ENCODE measurements at regions not wholly inside any gene's neighbourhood (a gene's known extent, or its start where the extent isn't known, plus 50 kb on each side); places are given as distances from the start of the nearest gene placed in this dataset.
"Not testable (repeated sequence)": the region's sequence is repeated elsewhere in the genome, so short reads cannot be mapped to it uniquely, and the experiment has no call there.

- no peaks in the 10 kb centered on the region for H3K79me2 ChIP-seq (ENCODE audit: control insufficient read depth, low read length)
- no peaks in the 10 kb centered on the region for H3F3A ChIP-seq (ENCODE audit: control insufficient read depth, insufficient read depth)
- no peaks in the 10 kb centered on the region for H3K27me3 ChIP-seq (ENCODE audit: control insufficient read depth, low read length)
- H3K9me3 ChIP-seq (ENCODE audit: control insufficient read depth, insufficient read depth, low read length), result no peaks in the 10 kb centered on the region
- no peak for TF ChIP-seq EZH2phosphoT487 (IDR thresholded peaks at IDR 0.05; ENCODE audit: borderline replicate concordance, low read length)
- TF ChIP-seq, protein P1, sequence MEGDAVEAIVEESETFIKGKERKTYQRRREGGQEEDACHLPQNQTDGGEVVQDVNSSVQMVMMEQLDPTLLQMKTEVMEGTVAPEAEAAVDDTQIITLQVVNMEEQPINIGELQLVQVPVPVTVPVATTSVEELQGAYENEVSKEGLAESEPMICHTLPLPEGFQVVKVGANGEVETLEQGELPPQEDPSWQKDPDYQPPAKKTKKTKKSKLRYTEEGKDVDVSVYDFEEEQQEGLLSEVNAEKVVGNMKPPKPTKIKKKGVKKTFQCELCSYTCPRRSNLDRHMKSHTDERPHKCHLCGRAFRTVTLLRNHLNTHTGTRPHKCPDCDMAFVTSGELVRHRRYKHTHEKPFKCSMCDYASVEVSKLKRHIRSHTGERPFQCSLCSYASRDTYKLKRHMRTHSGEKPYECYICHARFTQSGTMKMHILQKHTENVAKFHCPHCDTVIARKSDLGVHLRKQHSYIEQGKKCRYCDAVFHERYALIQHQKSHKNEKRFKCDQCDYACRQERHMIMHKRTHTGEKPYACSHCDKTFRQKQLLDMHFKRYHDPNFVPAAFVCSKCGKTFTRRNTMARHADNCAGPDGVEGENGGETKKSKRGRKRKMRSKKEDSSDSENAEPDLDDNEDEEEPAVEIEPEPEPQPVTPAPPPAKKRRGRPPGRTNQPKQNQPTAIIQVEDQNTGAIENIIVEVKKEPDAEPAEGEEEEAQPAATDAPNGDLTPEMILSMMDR (IDR thresholded peaks at IDR 0.05; ENCODE audit: low read depth, low read length, poor library complexity, severe bottlenecking), result no peak
- H3K9me2 ChIP-seq (replicated peaks; ENCODE audit: control insufficient read depth, low read length), result no peaks in the 10 kb centered on the region
- H4K20me1 ChIP-seq (ENCODE audit: control insufficient read depth, insufficient read depth, low read depth, low read length), result no peaks in the 10 kb centered on the region
- no peak overlapping the region for H3K4me3 ChIP-seq (ENCODE audit: low read length)
- no peak overlapping the region for H3K27ac ChIP-seq (ENCODE audit: low read depth, low read length)
- H3K36me3 ChIP-seq (ENCODE audit: control insufficient read depth, low read length), result no peaks in the 10 kb centered on the region
- no peak overlapping the region for H3K4me2 ChIP-seq (ENCODE audit: low read length)
- no peaks in the 10 kb centered on the region for H3K4me1 ChIP-seq (ENCODE audit: control insufficient read depth, low read length)
Observed at GRCh38 chrX:750812-751211, 120.2 kb downstream of the SHOX start.

- Histone ChIP-seq H3F3A (ENCODE audit: control insufficient read depth, insufficient read depth) (no peaks in the 10 kb centered on the region), H3K36me3 (ENCODE audit: control insufficient read depth, low read length) (no peaks in the 10 kb centered on the region), H3K4me1 (ENCODE audit: control insufficient read depth, low read length) (no peaks in the 10 kb centered on the region), H3K27ac (ENCODE audit: low read depth, low read length) (no peak overlapping the region), H3K9me3 (ENCODE audit: control insufficient read depth, insufficient read depth, low read length) (no peaks in the 10 kb centered on the region), H3K4me3 (ENCODE audit: low read length) (no peak overlapping the region), H3K9me2 (replicated peaks; ENCODE audit: control insufficient read depth, low read length) (no peaks in the 10 kb centered on the region), H3K79me2 (ENCODE audit: control insufficient read depth, low read length) (no peaks in the 10 kb centered on the region), H3K27me3 (ENCODE audit: control insufficient read depth, low read length) (no peaks in the 10 kb centered on the region), H3K4me2 (ENCODE audit: low read length) (no peak overlapping the region), H4K20me1 (ENCODE audit: control insufficient read depth, insufficient read depth, low read depth, low read length) (no peaks in the 10 kb centered on the region)
- TF ChIP-seq, protein P1 (IDR thresholded peaks at IDR 0.05; ENCODE audit: low read depth, low read length, poor library complexity, severe bottlenecking), result no peak
- no peak for TF ChIP-seq EZH2phosphoT487 (IDR thresholded peaks at IDR 0.05; ENCODE audit: borderline replicate concordance, low read length)
Observed at GRCh38 chrX:750263-750662, 119.7 kb downstream of the SHOX start.

DNA sequence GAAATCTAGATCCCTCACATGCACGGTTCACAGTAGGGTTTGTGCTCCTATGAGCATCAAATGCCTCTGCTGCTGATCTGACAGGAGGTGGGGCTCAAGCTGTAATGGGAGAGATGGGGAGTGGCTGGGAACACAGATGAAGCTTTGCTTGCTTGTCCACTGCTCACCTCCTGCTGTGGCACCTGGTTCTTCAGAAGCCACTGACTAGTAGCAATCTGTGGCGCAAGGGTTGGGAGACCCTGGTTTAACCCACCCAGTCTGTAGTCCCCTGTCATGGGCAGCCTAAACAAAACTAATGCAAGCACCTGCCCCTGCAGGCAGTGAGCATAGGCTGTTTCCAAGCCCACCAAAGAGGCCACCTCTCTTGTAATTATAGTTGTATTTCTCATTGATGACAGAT lies 116.6 kb downstream of the SHOX start:
- Histone ChIP-seq H3F3A (ENCODE audit: control insufficient read depth, insufficient read depth) (no peaks in the 10 kb centered on the region), H3K36me3 (ENCODE audit: control insufficient read depth, low read length) (no peaks in the 10 kb centered on the region), H3K9me3 (ENCODE audit: control insufficient read depth, insufficient read depth, low read length) (no peaks in the 10 kb centered on the region), H3K9me2 (replicated peaks; ENCODE audit: control insufficient read depth, low read length) (no peaks in the 10 kb centered on the region), H3K4me3 (ENCODE audit: low read length) (no peak overlapping the region), H3K27ac (ENCODE audit: low read depth, low read length) (no peak overlapping the region), H3K4me1 (ENCODE audit: control insufficient read depth, low read length) (no peaks in the 10 kb centered on the region), H3K79me2 (ENCODE audit: control insufficient read depth, low read length) (no peaks in the 10 kb centered on the region), H3K4me2 (ENCODE audit: low read length) (no peak overlapping the region), H3K27me3 (ENCODE audit: control insufficient read depth, low read length) (no peaks in the 10 kb centered on the region), H4K20me1 (ENCODE audit: control insufficient read depth, insufficient read depth, low read depth, low read length) (no peaks in the 10 kb centered on the region)
- TF ChIP-seq, protein P1 (IDR thresholded peaks at IDR 0.05; ENCODE audit: low read depth, low read length, poor library complexity, severe bottlenecking), result no peak
- no peak for TF ChIP-seq EZH2phosphoT487 (IDR thresholded peaks at IDR 0.05; ENCODE audit: borderline replicate concordance, low read length)

DNA sequence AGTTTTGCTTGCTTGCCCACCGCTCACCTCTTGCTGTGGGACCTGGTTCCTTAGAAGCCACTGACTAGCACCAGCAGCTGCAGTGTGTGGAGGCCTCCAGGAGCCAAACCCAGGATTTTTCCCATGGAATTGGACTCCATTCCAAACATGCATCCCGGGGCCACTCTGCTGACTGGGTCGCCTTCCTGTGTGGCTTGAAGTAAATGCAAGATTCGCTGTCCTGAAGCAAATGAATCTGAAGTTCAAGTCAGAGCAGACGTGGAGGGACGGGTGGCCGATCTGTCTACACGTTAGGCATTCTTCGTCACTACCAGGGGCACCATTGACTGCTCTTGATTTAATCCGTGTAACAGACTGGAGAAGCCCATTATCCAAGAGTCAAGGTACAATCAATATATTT lies 109.0 kb downstream of the SHOX start:
- H3K4me1 ChIP-seq (ENCODE audit: control insufficient read depth, low read length), result no peaks in the 10 kb centered on the region
- no peaks in the 10 kb centered on the region for H3K79me2 ChIP-seq (ENCODE audit: control insufficient read depth, low read length)
- H3K27ac ChIP-seq (ENCODE audit: low read depth, low read length), result no peak overlapping the region
- H3F3A ChIP-seq (ENCODE audit: control insufficient read depth, insufficient read depth), result no peaks in the 10 kb centered on the region
- H3K4me2 ChIP-seq (ENCODE audit: low read length), result no peak overlapping the region
- no peaks in the 10 kb centered on the region for H4K20me1 ChIP-seq (ENCODE audit: control insufficient read depth, insufficient read depth, low read depth, low read length)
- peaks cover 15% of the 10 kb centered on the region; the same call in 1 of the 2 replicates for H3K9me3 ChIP-seq (ENCODE audit: control insufficient read depth, insufficient read depth, low read length)
- no peaks in the 10 kb centered on the region for H3K9me2 ChIP-seq (replicated peaks; ENCODE audit: control insufficient read depth, low read length)
- no peak overlapping the region for H3K4me3 ChIP-seq (ENCODE audit: low read length)
- no peaks in the 10 kb centered on the region for H3K27me3 ChIP-seq (ENCODE audit: control insufficient read depth, low read length)
- no peaks in the 10 kb centered on the region for H3K36me3 ChIP-seq (ENCODE audit: control insufficient read depth, low read length)
- TF ChIP-seq, protein P1 (IDR thresholded peaks at IDR 0.05; ENCODE audit: low read depth, low read length, poor library complexity, severe bottlenecking), result no peak
- TF ChIP-seq EZH2phosphoT487 (IDR thresholded peaks at IDR 0.05; ENCODE audit: borderline replicate concordance, low read length), result no peak

DNA sequence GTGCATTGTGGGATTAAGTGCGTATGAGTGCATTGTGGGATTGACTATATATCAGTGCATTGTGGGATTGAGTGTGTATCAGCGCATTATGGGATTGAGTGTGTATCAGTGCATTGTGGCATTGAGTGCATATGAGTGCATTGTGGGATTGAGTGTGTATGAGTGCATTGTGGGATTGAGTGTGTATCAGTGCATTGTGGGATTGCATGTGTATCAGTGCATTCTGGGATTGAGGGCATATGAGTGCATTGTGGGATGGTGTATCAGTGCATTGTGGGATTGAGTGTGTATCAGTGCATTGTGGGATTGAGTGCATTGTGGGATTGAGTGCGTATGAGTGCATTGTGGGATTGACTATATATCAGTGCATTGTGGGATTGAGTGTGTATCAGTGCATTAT lies 106.4 kb downstream of the SHOX start:
- not testable (repeated sequence) for H4K20me1 ChIP-seq (ENCODE audit: control insufficient read depth, insufficient read depth, low read depth, low read length); H3K36me3 ChIP-seq (ENCODE audit: control insufficient read depth, low read length); H3K4me1 ChIP-seq (ENCODE audit: control insufficient read depth, low read length); H3K27ac ChIP-seq (ENCODE audit: low read depth, low read length); H3F3A ChIP-seq (ENCODE audit: control insufficient read depth, insufficient read depth); H3K9me2 ChIP-seq (replicated peaks; ENCODE audit: control insufficient read depth, low read length); H3K79me2 ChIP-seq (ENCODE audit: control insufficient read depth, low read length); H3K4me2 ChIP-seq (ENCODE audit: low read length); H3K27me3 ChIP-seq (ENCODE audit: control insufficient read depth, low read length); H3K4me3 ChIP-seq (ENCODE audit: low read length)
- peaks cover 15% of the 10 kb centered on the region; the same call in 1 of the 2 replicates for H3K9me3 ChIP-seq (ENCODE audit: control insufficient read depth, insufficient read depth, low read length)

All from DOHH2 (cell line).